ENCODE measurements at regions not wholly inside any gene's neighbourhood (a gene's known extent, or its start where the extent isn't known, plus 50 kb on each side); places are given as distances from the start of the nearest gene placed in this dataset.

DNA sequence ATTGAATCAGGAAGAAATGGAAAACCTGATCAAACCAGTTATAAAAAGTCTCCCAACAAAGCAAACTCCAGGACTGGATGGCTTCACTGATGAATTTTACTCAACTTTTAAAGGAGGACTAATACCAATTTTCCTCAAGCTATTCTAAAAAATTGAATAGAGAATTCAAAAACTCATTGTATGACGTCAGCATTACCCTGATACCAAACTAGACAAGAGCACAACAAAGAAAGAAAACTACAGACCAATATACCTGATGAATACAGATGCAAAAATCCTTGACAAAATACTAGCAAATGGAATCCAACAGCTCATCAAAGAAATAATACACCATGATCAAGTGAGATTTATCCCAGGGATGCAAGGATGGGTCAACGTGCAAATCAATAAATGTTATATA lies 172.9 kb downstream of the FNDC1 start:
- DNase-seq (ENCODE audit: low read depth in 2 of 2), result no peak

DNA sequence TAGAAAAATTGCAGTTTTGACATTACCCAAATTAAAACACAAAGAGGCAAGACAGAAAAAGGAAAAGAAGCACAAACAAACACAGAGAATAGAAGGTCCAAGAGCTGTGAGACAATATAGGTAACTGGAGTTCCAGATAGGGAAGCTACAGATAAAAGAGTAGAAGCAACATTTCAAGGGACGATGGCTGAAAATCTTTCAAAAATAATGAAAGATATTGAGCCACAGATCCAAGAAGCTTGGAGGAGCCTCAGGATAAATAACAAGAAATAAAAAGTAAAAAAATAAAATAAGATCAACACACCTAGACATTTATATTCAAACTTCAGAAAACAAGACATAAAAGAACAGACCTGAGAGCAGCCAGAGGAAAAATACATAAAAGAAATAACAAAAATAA lies 164.9 kb downstream of the FNDC1 start:
- DNase-seq (ENCODE audit: low read depth in 2 of 2), result no peak

DNA sequence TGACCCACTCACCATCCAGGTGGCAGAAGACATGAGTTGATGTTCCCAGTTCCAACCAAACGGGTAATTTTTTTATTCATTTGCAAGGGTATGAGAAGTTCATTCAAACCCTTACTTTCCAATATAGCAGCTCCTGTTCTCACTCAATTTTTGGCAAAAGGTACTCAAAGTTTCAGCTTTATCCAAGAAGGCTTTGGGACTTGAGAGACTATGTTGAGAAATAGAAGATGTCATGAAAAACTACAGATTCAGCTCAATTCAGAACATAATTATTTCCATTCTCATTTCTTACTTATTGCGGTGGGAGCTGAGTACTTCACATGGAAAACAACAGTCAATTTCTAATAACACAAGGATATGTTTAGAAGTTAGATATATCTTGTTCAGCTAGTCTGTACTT lies 162.3 kb downstream of the FNDC1 start:
- no peak for DNase-seq (ENCODE audit: low read depth in 2 of 2)

DNA sequence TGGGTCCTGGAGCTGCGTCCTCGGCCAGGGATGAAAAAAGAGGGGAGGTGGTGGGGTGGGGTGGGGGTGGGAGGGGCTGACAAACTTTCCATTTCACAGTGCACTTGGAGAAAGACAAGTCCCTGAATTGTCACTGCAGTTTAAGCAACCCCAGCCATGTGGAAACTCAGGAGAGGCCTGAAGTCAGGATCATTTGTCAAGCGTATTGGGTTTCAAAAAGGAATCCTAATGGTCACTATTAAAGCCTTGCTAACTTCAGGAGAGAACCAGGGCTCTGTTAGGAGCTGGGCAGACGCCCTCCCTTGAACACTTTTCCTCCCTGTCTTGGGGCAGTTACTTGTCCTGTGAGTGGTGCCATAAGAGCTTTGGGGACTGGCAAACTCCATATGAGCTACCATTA lies 159.9 kb downstream of the FNDC1 start:
- no peak for DNase-seq (ENCODE audit: low read depth in 2 of 2)

DNA sequence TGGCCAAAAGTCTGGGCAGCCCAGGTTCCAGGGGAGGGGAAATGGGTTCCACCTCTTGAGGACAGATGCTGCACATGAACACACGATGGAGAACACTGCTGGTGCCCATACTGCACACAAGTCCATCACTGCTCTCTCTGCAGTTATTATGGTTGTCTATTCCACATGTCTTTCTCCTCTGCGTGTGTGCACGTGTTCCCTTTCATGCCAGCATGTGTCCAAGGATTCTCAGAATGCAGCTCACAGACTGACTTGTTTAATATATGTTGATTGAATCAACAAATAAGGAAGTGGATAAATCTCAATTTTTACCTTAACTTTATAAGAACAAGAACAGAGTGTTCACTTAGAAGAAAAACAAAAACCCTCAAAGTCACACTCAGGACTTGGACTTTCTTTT lies 158.9 kb downstream of the FNDC1 start:
- DNase-seq (ENCODE audit: low read depth in 2 of 2), result no peak

DNA sequence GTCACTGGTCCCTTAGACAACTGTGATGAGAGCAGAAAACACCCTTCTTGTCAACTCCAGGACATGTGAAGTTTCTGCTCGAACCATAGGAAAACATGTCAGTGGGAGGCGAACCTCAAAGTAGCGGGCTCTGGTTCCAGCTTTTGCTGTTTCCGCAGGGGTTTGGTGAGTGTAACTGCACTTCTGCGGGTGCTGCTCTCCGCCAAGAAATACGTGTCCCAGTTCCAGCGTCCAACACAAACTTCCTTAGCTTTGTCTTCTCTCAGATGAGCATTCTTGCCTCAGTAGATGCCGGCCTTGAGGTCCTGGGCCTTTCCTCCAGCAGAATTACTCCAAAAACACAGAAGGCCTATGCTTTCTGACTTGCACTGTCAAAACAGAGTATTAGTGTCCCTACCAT lies 156.3 kb downstream of the FNDC1 start:
- no peak for DNase-seq (ENCODE audit: low read depth in 2 of 2)

DNA sequence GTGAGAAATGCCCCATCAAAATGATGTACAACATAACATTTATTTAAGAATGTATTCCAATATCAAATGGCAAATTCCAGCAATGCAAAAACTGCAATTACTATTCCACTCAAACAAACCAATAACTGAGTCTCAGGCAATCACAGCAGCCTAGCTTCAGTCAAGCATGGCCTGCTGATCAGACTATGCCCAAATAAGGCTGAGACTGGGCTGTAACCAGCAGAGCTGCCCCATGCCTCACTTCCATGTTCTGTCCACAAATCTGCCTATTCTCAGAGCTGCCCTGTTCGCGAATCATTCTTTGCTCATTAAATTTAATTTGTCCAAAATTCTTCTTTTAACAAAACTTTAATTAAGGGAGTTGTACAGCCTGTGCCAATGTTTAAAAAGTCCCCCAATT lies 155.4 kb downstream of the FNDC1 start:
- DNase-seq (ENCODE audit: low read depth in 2 of 2), result no peak
